Fibroblast of villous mesenchyme (primary cell): ENCODE measurements at regions not wholly inside any gene's neighbourhood (a gene's known extent, or its start where the extent isn't known, plus 50 kb on each side); places are given as distances from the start of the nearest gene placed in this dataset.

Experiments
- DNase-seq: peaks from one replicate; pipeline ENCODE4 v3.0.0-alpha.2; 2010; ENCODE audit warnings: low read depth
- H3K4me3 ChIP-seq: 2 replicates; pipeline ENCODE4 v1.5.1; 2011; ENCODE audit warnings: low read depth, mild to moderate bottlenecking, low read length
- TF ChIP-seq, protein P1 (sequence below): IDR thresholded peaks from 2 replicates; pipeline ENCODE4 v1.5.1; 2012; ENCODE audit warnings: low read depth, mild to moderate bottlenecking, low read length; ENCODE audit not compliant: insufficient read depth

DNA sequence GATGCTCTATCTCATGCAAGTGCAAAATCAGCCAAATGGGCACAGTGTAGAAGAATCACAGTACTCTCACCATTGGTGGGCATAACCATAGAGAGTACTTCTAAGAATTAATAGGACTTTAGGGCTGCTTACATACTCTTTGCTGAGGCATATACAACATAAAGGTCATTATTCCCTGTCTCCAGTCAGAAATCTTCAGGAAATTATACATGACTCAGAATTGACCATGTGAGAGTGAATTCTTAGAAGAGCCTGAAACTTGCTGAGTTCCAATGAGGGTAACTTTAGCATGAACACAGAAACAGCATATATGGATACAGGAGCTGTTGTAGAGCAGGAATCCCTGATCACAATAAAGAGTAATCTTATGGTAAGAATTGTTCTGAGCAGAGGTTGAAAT is 498.7 kb downstream of the TENT5A start:
- H3K4me3 ChIP-seq: no peak overlapping the region
- TF ChIP-seq, protein P1, sequence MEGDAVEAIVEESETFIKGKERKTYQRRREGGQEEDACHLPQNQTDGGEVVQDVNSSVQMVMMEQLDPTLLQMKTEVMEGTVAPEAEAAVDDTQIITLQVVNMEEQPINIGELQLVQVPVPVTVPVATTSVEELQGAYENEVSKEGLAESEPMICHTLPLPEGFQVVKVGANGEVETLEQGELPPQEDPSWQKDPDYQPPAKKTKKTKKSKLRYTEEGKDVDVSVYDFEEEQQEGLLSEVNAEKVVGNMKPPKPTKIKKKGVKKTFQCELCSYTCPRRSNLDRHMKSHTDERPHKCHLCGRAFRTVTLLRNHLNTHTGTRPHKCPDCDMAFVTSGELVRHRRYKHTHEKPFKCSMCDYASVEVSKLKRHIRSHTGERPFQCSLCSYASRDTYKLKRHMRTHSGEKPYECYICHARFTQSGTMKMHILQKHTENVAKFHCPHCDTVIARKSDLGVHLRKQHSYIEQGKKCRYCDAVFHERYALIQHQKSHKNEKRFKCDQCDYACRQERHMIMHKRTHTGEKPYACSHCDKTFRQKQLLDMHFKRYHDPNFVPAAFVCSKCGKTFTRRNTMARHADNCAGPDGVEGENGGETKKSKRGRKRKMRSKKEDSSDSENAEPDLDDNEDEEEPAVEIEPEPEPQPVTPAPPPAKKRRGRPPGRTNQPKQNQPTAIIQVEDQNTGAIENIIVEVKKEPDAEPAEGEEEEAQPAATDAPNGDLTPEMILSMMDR: no peak
- DNase-seq: no peak

DNA sequence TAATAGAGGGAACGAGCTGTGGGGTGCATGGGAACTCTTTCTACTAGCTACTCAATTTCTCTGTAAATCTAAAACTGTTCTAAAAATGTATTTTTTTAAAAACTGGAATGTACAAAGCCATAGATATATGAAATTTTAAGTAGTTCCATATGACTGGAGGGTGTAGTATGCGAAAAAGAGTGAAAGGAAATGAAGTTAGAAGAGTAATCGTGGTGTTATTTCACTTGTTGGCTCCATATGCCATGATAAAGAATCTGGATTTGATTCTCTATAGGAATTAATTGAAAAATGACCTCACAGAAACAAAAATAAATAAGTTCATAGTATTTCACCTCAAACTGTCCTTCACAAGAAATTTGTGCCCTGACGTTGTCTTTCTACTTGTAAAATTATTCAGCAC is 500.2 kb downstream of the TENT5A start:
- TF ChIP-seq, protein P1: no peak
- no peak for DNase-seq
- H3K4me3 ChIP-seq: no peak overlapping the region

DNA sequence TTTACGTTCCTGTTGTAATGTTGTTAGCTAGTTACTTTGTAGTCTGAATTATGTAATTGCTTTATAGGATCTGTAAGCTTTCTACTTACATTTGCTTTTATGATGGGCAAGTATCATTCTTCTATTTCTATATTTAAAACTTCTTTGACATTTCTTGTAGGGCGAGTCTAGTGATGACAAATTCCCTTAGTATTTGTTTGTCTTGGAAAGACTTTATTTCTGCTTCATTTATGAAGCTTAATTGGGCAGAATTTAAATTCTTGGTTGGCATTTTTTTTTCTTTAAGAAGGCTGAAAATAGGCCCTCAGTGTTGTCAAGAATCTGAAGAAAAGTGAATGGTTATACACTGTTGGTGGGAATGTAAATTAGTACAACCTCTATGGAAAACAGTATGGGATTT is 506.3 kb downstream of the TENT5A start:
- H3K4me3 ChIP-seq: no peak overlapping the region
- no peak for DNase-seq
- TF ChIP-seq, protein P1: no peak

DNA sequence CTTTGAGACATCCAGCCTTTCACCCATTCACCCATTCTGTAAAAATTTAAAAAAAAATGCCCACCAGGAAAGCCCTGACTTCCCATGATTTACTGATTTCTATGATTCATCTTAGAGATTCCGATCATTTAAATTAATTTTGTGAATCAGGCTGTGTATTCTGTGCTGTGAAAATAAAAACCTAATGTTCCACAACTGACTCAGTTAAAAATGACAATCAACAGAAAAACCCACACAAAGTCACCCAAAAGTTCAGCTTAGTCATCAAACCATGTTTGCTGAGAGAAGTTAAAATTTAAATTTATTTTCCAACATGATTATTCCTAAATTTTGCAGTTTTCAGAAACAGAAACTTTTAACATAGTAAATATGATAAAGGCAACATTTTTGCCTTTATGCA is 509.9 kb downstream of the TENT5A start:
- DNase-seq: no peak
- TF ChIP-seq, protein P1: no peak
- no peak overlapping the region for H3K4me3 ChIP-seq

DNA sequence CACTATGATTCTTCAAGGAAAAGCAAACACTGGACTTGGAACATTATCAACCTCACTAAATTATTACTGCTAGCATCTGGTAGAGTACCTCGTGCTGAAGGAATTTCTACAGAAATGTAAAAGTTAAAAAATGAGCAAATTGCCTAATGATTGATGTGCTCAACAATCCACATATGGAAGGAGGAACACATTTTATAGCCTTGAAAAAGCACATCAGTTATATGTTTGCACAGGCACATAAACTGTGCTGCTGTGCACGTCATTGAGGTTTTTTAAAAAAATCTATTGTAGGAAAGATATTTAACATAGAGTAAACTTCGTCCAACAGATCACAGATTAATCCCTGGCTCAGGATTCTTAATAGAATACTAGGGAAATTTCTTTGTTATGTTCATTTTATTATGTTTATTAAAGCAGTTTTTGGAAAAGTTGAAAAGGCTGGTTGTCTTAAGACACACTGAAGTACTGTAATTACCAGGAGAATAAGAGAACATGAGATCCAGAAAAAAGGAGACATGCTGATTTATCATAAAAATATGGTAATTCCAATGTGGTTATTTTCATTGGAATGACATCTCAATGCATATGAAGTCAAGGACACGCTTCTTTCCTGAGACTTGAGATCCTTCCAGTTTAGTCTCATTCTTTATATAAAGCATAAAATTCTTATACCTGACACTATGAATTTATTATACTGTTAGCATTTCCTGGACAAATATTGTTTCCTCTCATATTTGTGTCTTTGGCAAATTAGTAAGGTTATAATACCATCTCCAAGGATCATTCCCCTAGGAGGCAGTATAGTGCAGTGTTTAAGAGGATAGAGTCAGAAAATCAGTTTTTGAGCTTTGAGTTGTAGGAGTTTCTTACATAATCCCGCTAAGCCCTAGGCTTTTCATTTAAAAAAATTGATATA is 511.1 kb downstream of the TENT5A start:
- peak; percentile 73 for DNase-seq
- TF ChIP-seq, protein P1: peak; percentile 62
- no peak overlapping the region for H3K4me3 ChIP-seq

- no peak overlapping the region for H3K4me3 ChIP-seq
- DNase-seq: no peak
- TF ChIP-seq, protein P1: no peak
Observed at GRCh38 chr6:81238390-81238789, 514.1 kb downstream of the TENT5A start.
